Left forelimb (tissue), 1 donor: ENCODE measurements at regions not wholly inside any gene's neighbourhood (a gene's known extent, or its start where the extent isn't known, plus 50 kb on each side); places are given as distances from the start of the nearest gene placed in this dataset.

Source experiments
- DNase-seq: peaks from one replicate; pipeline ENCODE4 v3.0.0-alpha.2; 2018; ENCODE audit warnings: low spot score

- DNase-seq = no peak
Observed at GRCh38 chr4:176979416-176979815, 186.7 kb upstream of the VEGFC start.

DNA sequence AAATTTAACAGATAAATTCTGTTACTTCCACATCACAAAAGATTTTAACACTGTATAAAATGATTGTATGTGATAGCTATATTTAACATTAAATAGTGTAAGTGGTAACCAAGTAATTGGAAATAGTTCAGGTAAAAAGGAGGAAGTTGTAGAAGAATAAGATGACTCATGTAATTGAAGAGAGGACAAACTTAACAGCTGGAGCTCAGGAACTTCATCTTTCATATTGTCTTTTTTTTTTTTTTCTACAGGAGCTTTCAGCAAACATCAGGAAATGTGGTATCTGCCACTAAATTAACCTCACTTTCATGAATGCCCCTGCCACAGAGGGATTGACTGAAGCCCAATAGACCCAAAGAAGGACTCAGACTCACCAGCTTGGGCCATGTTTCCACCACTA, 188.4 kb upstream of the VEGFC start:
- DNase-seq = no peak

- DNase-seq = no peak
Observed at GRCh38 chr4:176981551-176981950, 188.8 kb upstream of the VEGFC start.

DNA sequence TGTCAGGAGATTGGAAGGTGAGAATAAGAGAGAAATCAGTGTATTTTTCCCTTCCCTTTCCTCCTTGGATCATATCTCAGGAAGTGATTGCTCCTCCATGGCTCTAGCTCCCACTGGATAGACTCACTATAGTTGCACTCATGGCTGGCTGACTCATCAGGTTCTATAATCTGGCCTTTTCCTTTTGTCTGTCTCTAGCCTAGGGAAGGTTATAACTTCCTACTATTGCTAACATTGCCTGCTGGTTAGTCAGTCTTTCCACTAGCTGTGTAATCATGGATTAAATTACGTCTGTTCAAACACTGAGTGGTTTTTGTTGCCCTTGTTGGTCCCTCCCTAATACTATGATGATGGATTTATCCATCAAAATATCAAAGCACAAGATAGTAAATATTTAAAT, 195.5 kb upstream of the VEGFC start:
- no peak for DNase-seq

- DNase-seq = no peak
Observed at GRCh38 chr4:176989186-176989585, 196.5 kb upstream of the VEGFC start.

DNA sequence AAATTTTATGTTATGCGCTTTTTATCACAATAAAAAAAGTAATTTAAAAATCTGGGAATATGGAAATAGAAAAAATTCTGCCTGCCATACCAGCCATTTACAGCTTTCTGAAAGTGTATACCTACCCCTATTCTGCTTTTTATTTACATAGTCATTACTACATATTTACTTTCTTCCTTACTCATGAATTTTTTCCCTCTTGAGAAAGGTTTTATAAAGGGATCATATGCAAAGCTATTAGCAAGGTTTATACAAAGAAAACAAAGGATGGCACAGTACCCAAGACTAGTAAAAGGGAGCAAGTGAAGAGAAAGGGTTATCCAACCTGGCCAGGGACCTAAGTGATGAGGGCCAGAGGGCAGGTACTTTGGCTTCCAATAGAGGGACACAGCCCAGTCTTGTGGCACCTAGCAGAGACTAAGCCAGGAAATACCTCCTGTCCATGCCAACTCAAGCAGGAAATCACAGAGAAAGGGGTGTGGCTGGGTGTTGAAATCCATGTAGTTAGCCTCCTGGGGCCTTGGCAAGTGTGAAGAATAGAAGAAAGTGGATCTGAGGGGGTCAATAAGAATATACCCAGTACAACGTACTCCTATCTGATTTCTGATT, 207.3 kb upstream of the VEGFC start:
- DNase-seq = no peak

GRCh38 chr4:177001271-177002175, 208.8 kb upstream of the VEGFC start:
- DNase-seq = no peak

DNA sequence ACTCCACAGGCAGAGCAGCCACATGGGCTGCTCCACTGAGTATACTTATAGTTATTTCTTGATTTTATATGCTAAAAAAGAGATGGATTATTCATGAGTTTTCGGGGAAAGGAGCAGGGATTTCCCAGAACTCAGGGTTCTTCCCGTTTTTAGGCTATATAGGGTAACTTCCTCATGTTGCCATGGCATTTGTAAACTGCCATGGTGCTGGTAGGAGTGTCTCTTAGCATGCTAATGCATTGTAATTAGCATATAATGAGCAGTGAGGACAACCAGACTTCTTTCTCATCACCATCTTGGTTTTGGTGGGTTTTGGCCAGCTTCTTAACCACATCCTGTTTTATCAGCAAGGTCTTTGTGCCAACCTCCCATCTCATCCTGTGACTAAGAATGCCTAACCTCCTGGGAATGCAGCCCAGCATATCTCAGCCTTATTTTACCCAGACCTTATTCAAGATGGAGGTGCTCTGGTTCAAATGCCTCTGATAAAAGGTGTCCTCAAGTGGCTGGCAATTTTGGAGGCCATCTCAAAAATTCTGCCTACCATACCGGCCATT, 213.0 kb upstream of the VEGFC start:
- DNase-seq = no peak

DNA sequence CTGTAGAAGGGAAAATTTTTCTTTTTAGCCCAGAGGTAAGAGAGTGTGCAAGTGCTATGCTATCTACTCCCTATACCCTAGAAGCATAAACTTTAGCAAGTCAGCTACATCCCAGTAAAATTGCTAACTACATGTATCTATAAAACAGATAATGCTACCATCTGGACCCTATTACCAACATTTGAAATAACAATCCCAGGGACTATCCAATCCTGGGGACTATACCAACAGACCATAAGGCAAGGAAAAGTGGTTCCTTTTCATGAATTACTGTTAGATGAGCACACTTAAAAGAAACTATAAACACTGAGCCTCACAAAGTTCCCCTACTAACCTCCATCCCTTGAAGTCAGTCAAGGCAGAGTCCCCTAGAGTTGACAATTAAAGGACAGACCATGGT, 213.6 kb upstream of the VEGFC start:
- no peak for DNase-seq

GRCh38 chr4:177008071-177008835, 215.5 kb upstream of the VEGFC start:
- no peak for DNase-seq

DNA sequence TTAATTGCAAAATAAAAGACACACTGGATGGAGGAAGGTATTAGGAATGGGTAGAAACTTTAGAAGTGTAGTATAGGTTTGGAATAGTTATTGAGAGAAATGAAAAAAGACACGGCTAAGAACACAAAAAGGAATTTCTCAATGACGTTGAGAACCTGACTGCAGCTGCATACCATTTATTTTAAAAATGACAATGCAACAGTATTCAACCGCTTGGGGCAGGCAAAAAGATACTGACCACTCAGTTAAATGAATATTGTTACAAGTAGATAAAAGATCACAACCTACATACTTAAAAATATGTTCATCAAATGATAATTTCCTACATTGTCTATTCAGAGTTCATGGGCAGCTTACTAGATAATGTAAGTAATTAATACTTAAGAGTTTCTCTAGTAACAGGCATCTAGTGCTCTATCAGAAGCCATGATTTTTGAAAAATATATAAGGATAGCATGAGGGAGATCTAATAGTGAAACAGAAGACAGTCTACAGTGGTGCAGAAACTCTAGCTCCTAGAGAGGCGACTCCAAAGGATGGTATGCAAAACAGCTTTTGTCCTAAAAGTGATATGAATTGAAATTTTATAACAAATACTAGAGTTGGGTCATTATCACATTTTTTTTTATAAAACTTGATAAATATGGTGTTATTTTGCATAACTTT, 216.2 kb upstream of the VEGFC start:
- DNase-seq = no peak

DNA sequence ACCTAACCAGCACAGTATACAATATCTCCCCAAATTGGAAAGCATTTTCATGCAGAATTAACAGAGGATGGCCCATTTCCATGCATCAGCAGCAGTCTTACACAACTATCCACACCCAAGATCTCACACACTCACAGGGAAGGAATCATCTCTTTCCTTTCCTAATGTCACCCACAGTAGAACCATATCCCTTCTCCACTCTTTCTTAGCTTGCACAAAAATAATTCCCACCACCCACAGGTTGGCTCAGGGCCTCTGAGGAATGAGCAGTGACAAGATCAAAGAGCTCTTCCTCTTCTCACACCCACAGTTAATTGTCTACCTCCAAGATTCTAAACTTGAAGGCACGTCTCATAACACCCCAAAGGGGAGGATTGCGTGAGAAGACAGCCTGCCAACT, 217.7 kb upstream of the VEGFC start:
- DNase-seq = no peak

GRCh38 chr4:177012918-177013545, 220.3 kb upstream of the VEGFC start:
- no peak for DNase-seq

DNA sequence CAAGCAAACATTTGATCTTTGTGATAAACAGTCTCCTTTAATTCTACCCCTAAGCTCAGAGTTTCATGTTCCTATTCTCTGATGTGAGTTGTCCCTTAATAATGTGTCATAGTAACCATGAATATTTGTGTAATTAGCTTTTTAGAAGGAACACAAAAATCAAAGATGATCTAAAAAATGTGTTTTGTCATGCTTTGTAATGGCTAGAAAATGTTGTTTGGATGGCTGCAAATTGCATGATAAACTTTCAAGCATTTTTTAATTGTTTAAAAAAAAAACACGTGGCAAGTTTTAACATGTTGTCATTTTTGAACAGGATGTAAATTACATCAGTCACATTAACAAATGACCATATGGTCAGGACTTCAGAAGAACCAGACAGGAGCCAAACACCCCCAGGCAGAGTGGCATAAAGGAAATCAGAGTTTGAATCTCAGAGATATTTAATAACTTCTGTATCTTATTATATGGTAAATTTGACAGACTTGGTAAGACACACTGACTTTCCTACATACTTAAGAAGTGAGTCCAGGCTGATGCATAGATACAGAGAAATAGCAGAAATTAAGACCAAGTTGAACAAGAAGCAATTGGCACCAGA, 223.9 kb upstream of the VEGFC start:
- DNase-seq = no peak

GRCh38 chr4:177023951-177024350, 231.2 kb upstream of the VEGFC start:
- DNase-seq = no peak

DNA sequence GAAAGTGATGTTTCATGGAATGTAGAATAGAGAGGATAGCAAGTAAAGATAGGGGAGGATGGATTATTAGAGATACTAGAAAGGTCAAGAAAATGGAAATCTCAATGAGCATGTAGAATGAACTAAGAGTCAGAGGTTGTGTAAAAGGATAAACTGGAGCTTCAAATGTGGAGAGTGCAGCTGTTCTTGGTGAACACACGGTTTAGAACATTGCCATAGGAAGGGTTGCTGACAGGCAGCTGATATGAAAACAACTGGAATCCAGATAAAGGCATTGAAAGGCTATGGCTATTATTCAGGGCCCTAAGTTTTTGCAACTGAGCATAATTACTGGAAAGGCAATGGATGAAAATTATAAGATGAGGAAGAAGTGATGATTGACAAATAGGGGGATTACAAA, 239.6 kb upstream of the VEGFC start:
- no peak for DNase-seq

- no peak for DNase-seq
Observed at GRCh38 chr4:177033135-177033534, 240.4 kb upstream of the VEGFC start.

DNA sequence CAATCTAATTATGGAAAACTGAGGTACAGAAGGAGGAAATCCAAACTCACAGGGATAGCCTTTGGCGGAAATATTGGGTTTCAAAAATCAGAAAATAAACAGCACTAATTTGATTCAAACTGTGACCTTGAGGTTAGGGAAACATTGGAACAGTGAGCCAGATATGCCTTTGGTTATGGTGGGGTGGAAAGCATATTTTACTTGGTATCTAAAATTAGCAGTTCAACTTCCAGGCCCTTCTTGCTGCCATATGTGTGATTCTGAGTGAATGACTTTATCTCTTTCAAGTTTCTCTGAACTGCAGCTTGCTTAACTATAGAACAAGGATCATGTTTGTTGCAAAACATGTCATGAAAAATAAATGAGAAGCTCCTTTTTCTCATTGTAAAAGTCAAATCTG, 240.9 kb upstream of the VEGFC start:
- no peak for DNase-seq

DNA sequence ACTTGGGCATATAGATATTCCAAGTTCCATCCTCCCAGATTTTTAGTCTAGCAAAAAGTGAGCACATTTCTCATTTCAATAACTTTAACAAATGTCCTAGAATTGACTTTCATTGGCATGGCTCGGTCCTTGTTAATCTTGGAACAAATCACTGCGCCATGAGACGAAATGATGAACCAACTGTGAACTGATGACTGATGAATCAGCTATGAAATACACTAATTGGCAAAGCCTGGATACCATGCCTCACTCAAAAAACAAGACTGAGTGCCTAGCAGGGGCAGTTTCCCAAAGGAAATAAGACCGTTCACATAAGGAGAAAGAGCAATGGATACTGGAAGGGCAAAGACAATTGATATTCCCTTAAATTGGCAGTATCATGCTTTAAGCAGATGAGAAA, 248.6 kb upstream of the VEGFC start:
- no peak for DNase-seq

- no peak for DNase-seq
Observed at GRCh38 chr4:177047070-177047850, 254.5 kb upstream of the VEGFC start.

DNA sequence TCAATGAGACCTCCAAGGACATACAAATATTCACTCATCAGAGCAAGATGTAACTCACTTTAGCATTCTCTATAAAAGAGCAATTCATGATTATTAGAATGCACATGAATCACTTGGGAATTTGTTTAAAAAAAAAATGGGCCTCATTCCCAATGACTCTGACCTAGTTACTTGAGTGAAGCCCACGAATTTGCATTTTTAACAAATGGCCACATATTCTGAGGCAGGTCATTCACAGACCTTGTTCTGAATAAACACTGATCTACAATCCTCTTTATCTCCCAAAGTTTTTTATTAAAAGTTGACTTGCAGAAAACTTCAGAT, 255.1 kb upstream of the VEGFC start:
- DNase-seq = no peak
